Retina (tissue), 1 donor: ENCODE measurements at regions not wholly inside any gene's neighbourhood (a gene's known extent, or its start where the extent isn't known, plus 50 kb on each side); places are given as distances from the start of the nearest gene placed in this dataset.

ENCODE experiments used
- DNase-seq: peaks from one replicate; pipeline ENCODE4 v3.0.0-alpha.2; 2016

DNA sequence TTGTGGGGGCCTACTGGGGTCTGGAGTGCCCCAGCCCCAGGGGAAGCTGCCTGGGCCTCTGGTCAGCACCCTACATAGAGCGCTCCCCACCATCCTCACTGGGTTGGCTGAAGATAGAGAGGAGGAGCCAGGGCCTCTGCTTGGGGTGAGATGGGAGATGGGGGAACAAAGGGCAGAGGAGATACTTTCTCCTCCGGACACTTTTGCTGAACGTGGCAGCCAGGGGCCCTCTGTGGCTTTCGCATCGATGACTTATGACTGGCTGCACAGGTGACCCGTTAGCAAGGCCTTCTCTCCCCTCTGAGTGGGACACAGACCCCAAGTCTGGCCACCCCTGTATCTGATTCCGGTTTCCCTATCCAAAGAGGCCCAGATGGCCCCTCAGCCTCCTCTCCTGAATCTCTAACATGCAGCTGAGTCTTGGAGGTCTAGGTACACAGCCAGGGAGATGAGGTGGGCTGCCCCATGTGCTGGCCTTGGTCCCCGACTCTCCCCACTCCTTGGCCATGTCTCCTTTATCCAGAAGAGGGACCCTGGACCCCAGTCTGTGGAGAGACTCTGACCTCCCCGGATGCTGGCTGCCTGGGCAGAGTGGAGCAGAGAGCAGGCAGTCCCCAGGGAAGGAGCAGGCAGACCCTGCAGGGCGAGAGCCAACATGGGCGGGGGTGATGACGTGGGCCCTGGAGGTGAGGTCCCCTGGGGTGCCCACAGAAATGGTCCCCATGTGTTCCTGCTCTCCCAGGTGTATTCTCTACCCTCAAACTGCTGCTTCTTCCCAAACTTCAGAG is 59.3 kb upstream of the NECTIN1 start:
- DNase-seq = no peak

GRCh38 chr11:119787074-119787461 is 58.1 kb upstream of the NECTIN1 start:
- no peak for DNase-seq

DNA sequence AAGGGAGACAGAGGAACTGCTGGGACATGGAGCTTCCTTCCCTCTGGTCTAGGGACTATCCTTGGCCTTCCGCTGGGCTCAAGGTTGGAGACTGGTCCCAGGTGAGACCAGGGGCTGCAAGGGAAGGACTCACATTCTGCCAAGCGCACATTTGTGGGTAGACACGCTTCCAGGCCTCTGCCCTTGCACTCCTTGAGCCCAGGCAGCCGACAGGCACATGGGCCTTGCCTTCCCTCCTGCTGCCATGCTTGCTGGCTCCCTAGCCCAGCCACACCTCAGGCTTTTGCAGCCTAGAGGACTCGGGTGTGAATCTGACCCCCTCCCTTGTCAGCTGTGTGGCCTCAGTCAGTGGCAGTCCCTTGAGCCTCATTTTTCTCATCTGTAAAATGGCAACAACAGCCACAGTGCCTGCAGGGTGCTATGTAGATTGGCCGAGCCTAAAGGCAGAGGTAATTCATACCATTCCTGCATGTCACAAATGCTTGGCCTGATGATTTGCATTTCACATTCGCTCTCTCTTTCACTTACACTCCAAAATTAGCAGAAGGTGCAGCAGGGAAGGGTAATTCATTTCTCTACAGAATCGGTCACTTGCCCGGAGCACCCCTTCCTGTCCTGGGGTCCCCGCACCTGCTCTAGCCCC is 57.6 kb upstream of the NECTIN1 start:
- DNase-seq = no peak

DNA sequence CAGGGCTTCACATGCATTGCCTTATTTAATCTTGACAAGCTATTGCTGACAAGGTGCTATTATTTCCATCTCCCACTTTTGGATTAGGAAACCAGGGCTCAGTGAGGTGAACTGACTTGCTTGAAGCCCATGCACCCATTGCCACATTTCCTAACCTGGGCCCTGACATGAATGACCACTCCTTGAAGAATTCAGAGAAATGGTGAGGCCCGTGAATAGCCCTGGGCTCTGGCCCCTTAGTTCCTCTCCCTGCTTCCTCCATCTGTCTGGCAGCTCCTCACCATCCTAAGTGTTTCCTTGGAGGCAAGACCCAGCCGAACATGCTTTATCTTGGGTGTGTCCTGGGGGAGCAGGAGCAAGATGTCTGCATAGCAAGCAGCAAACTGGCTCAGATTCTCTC is 56.1 kb upstream of the NECTIN1 start:
- no peak for DNase-seq

DNA sequence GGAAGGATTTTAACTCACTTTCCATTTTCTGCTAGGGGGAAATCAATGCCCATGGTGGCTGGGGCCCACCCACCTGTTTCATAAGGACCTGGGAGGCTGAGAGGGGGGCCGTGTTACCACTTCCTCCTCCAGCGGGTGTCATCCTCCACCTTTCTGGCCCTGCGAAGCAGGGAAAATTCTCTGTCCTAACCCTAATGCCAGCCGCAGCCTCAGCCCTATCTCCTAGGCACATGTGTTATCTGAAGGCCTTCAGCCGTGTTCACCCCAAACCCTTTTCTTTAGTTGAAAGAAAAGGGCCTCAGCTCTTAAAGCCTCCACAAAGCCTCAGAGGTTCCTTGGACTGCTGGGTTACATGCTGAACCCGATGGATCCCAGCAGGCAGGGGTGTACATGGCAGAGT is 55.4 kb upstream of the NECTIN1 start:
- DNase-seq = no peak

GRCh38 chr11:119783466-119784400 is 54.7 kb upstream of the NECTIN1 start:
- DNase-seq = no peak

DNA sequence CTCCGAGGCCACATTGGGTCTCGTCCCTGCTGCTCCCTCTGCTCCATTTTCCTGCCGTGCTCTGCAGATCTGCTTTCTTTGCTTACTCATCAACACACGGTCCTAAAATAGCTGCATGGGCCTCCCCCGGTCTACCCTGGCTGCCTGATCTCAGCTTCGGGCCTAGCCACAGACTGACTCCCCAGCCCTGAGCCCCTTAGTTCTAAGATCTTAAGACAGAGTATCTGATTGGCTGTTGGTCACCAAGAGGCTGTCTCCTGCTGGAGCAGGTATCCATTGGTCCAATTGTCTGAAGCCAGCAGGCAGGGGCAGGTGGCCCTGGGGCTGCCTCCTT is 53.7 kb upstream of the NECTIN1 start:
- no peak for DNase-seq

DNA sequence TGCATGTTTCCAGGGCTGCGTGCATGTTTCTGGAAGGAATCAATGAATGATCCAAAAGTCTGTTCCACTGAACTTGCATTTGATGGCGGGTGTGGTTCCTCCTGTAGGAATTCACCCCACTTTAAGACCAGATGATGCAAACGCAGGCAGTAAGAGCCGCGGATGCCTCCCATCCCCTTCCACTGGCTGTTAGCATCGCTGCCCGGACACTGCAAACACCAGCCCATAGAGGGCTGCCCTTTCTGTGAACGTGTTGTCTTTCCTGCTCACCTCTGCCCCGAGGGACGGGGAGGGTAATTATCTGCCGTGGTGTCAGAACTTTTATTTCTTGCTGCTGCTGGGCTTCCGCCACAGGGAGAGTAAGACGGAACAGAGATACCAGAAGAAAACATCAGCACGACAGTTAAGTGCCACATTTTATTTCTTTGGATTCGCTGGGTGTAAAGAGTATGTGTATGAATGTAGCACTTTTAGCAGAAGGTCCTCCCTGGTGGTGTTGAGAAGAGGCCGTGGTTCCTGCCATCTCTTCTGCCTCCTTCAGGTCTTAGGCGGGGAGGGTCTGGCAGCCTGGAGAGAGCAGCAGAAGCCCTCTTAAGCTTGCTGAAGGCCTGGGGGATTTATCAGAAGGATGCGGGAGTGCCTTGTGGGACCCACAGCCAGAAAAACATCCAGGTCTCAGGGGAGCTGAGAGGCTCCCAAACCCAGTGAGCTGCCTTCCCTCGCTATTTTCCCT is 53.2 kb upstream of the NECTIN1 start:
- no peak for DNase-seq

- no peak for DNase-seq
Measured at GRCh38 chr11:119780222-119780953, 51.4 kb upstream of the NECTIN1 start.

DNA sequence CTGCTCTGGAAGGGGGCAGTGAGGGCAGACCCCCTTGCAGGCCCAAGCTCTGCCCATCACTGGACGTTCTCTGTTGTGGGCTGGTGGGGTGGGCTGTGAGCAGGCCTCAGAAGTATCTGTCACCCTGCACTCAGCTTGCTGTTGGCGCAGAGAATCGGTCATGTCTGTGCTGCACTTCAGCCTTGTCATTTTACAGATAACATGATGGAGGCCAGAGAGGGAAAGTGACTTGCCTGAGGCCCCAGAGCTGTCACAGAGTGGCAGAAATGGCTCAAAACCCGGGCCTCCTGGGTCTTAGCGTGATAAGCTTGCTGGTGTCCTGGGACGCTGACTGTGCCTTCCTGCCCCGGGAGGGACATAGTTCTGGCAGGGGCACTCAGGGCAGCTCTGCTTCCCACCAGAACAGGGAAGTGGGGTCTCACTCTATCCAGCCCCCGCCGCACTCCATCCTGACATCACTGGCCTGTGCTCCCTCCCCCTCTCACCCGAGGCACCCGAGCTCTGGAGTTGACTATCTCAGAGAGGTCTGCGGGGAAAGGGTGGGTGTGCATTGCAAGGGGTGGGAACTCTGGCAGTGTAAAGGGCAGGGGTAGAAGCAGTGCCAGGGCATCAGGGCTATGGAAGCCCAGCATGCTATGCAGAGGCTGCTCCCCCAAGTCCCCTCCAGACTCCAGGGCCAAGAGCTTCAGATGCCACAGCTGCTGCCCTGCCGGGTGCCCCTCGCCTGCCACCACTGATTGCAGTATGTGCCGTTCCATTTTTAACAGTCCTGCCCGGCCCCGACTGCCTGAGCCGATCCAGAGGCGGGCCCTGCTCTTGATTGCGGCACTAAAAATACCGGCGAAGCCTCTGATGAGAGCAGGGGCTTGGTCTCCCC is 50.4 kb upstream of the NECTIN1 start:
- DNase-seq = no peak
